ENCODE measurements at regions not wholly inside any gene's neighbourhood (a gene's known extent, or its start where the extent isn't known, plus 50 kb on each side); places are given as distances from the start of the nearest gene placed in this dataset.
A peak's percentile ranks its signal among the peaks of the same experiment; 100 is the strongest.

DNA sequence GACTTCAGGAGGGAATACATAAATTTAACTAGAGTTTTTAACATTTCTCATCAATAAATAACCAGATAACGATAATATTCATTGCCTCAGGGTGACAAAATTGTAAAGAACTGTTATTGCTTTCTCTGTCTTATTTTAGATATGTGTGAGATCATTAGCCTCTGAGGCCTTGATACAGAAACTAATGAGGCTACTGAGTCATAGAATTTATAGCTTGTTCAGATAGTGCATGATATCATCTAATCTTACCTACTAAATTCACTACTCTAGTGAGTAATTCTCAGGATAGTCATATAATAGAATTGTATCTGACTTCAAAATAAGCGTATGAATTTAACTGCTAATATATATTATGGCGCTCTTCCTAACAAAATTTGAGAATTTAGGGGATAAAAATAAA lies 360.8 kb upstream of the KLHL1 start:
- no peak for DNase-seq

DNA sequence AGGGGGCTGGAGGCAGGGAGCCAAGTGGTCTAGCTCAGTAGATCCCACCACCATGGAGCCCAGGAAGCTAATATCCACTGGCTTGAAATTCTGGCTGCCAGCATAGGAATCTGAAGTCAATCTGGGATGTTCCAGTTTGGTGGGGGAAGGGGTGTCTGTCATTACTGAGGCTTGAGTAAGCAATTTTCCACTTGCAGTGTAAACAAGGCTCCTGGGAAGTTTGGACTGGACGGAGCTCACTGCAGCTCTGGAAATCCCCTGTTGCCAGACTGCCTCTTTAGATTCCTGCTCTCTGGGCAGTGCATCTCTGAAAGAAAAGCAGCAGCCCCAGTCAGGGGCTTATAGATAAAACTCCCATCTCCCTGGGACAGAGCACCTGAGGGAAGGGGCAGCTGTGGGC lies 349.2 kb upstream of the KLHL1 start:
- no peak for DNase-seq

DNA sequence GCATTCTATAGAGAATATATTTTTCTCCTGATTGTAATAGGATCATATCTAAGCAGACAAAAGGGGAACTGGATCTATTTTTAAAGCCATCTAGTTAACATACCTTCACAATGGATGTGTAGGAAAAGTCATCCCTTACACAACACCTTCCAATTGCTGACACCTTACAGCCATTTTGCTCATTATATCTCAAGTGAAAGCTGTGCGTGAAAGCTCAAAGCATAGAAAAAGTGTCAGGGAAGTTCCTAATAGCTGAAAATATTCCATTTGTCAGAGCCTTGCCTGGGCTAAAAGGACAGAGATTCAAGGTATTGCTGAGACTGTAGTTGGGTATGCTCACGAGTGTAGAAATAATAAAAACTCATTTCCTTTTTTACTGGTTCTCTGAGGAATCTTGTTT lies 340.6 kb upstream of the KLHL1 start:
- DNase-seq, result no peak

DNA sequence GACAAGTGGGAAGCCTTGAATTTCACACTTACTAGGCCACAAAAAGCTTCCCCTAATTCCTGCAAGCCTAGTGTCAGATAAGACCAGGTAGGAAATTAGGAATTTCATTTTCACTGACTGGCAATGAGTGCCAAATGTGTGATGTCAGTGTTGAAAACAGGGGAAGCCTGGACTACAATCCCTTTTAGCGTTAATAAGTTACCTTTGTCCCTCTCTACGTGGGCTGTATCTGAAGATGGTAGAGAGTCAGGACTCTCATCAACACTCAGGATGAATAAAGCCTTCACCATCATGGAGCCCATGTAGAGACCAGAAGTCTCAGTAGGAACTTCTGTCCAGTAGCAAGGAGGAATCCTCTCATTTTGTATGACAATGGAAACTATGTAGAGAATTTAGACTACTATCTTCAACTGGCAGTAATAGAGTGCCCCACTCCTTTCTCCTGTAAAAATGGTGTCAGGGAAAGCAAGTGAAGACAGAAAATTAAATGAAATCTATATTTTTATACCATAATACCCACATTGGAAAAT lies 324.1 kb upstream of the KLHL1 start:
- no peak for DNase-seq

DNA sequence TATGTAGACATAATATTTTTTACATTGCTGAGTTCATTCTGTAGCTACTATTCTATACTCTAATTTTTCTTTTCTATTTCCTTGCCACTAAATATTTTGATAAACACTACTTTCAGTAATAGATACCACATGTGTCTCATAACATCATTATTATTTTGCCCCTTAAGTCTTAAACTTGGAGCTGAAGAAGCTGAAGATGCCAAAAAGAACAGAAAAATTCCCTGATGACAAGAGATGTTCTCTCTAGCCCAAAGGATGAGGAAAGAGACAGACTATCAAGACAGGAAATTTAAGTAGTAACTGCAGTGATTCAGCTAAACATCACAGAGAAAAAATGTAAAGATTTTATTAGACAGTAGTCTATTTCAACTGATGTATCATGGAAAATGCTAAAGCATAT lies 322.0 kb upstream of the KLHL1 start:
- no peak for DNase-seq

DNA sequence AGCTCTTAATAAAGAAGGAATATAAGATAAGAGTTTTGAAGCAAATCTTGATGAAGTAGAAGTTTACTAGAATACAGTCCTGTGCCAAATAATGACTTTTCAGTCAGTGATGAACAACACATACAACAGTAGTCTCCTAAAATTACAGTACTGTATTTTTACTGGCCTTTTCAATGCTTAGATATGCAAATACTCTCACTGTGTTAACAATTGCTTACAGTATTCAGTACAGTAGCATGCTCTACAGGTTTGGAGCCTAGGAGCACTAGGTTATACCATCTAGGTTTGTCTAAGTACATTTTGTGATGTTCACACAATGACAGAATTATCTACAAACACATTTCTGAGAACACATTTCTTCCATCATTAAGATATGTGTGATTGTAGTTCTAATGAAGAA lies 316.7 kb upstream of the KLHL1 start:
- no peak for DNase-seq

DNA sequence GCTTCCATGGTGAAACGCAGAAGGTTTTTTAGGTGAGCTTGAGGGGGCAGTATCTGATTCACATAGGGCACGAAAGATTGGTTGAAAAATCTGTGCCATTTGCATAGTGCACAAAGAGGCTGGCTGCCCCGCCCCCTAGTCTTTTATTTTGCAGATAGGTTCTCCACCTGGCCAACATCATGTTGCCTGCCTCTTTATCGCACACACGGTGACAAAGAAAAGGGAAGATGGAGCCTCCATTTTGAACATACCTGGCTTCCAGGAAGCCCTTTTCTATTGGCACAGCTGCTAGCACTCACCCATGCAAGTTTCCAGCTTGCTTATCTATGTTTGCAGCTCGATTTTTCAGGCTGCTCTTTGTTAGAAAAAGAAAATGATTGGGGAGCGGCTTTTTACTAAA lies 316.2 kb upstream of the KLHL1 start:
- DNase-seq, result no peak

DNA sequence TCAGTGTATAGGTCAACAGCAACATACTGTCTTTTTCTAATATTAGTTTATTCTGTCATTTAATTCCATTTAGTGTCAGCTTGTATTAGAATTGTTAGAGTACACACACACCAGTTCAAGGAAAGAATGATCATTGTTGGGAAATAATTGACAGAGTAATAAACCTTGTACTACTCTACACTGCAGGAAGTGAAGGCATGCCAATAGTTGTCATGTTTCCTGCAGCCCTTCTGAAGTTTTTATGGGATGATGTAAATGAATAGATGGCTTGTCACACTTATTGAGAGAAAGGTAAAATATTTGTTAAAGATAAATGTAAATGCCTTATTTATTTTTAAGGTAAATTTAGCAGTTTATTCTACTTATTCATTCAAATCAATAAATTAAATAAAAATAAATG lies 306.9 kb upstream of the KLHL1 start:
- no peak for DNase-seq

DNA sequence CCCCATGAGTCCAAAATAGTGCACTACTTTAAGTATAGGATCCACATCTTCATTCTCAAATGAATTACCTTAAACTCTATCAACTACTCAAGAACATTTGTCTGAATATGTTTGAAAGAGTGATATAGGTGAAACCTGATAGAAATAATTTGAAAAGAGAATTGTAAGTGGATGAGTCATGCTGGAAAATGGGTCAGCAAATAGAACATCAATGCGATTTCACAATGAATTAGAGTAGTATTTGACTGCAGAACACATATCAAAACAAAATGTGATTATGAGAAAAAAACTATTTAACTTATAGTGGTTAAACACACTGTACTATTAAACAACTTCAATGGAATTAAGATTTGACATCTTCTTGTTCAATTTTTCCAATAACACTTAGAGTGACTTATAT lies 300.6 kb upstream of the KLHL1 start:
- no peak for DNase-seq

DNA sequence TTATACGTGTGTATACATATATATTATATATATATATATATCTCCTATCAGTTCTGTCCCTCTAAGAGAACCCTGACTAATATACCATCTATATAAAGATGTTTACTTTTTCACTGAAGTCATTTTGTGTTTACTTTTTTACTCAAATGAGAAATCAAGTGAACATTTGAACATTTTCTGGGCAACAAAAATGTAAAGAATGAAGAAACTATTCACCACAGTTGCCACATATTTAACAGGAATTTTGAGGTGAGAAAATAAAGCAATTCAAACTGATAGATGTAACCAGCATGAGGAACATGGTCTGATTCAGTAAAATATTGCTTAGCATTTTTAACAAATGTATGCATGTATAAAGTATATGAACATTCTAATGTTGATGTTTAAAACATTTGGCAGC lies 299.2 kb upstream of the KLHL1 start:
- DNase-seq, result no peak

DNA sequence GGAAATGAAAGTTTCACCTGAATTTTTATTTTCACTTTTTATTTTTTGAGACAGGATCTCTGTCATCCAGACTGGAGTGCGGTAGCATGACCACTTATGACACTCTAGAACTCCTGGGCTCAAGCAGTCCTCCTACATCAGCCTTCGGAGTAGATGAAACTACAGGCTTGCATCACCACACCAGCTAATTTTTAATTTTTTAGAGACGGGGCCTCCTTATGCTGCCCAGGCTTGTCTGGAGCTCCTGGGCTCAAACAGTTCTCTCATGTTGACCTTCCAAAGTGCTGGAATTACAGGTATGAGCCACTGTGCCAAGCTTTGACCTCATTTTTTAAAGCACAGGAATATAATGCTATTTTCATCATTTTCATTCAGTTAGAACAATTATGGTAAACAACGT lies 297.0 kb upstream of the KLHL1 start:
- no peak for DNase-seq

DNA sequence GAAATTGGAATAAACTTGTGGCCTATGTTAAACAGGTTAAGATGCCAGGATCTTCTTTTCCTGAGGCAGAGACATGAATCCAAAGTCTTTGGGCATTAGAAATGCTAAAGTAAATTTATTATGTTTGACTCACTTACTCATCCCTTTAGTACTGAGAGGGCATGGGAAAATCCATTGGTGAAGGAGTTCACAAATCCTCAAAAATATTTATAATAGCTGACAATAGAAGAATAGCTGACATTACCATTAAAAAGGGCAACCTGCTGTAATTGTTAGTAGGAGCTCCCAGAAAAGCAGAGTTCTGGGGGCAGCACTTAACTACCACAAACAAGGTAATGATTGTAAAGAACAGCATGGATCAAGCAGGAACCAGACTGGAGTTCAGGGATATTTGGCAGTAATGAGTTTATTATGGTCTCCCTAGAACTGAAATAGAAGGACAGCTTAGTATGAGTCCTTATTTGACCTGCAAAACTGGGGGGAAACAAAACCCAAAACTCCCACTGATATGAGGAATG lies 285.8 kb upstream of the KLHL1 start:
- DNase-seq, result no peak

DNA sequence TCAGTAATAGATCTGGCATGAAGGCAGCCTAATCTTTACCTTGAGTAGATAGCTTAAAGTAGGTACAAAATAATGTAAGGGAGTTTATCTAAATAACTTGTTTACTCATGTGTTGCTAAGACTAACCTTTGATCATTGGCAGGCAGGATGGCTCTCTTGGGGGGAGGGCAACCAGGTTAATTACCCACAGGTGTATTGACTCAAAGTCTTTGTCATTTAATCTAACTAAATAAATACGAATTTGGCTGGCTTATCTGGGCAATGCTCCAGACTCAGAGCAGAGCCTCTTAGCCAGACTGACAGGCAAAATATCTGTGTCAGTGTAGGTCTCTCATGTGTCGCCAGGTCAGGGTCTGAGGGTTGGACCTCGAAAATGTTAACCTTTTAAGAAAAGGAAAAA lies 283.4 kb upstream of the KLHL1 start:
- no peak for DNase-seq

DNA sequence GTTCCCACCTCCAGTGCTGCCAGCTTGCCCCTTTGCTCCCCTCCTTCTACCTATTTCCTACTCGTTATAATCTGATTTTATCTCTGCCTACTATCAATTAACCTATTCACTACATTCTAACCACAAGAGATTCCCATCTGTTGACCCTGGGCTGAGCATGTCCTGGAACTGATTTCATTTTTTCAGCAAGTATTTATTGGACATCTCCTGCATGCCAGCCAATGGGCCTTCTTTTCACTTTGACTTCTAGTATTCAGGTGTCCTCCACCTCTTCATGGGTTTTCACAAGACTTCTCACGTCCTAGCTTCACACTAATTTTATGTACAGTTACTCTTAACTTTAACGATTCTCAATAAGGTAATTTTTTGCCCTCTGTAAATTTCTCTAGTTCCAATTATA lies 282.7 kb upstream of the KLHL1 start:
- no peak for DNase-seq

DNA sequence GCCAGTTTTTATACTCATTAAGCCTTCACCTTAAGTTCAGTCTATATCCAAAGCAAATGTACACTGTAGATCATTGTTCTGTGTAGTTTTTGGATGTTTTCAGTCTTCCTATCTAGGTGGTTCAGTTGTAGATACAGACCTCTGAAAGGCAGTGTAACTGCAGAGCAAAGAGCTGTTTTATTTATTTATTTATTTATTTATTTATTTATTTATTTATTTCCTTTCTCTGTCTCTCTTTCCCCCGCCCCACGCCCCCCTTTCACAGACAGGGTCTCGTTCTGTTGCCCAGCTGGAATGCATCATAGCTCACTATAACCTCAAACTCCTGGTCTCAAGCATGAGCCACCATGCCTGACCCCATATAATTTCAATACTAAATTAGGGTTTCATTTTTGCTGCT lies 281.8 kb upstream of the KLHL1 start:
- DNase-seq, result no peak

DNA sequence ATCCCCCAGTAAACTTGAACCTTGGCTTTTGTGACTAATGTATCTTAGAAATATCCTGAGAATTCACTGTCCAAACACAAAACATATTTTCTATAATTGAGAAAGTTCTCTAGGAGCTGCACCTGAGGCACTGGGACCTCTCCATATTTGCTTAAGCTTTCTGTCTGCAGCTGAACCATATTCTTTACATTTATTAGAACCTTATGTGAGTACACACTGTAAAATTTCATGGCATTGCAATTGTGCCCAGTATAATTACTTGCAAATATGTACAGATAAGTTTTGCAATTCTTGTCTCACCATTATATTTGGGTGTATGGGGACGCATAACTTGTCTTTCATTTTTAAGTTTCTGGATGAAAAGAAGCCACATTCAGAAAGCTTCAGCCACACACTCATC lies 280.7 kb upstream of the KLHL1 start:
- no peak for DNase-seq

DNA sequence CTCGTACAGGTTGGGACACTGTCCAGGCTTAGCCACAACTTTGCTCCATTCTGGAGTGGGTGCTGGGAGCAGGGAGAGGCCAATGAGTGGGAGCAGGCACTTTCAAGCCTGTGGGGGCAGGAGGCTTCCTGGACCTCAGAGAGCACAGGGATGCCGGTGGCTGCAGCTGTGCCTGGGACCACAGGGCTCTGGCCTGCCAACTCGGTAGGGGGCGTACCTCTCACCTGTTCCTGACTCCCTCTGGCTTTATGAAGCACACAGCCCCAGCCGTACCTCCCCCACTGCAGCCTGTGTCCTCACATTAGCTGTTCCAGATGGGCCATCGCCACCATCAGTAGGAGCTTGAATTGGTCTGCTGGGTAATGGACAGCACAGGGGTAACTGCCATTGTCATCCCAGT lies 278.7 kb upstream of the KLHL1 start:
- DNase-seq, result no peak

DNA sequence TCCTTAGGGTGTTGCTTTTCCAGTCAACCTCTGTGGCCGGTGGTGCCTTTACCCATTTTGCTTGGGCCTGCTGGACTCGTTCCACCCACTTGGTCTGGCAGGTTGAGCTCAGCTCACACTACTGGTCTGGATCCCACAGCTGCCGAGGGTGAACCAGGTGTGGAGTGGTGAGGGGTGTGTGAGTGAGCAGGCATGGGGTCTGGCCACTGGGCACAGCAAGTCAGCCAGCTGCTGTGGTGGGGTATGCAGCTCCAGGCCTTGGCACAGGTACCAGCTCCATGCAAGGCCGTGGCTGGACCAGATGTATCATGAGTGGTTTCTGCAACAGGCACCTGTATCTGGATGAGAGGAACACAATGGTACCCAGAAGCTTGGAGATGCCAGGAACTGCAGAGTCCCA lies 277.6 kb upstream of the KLHL1 start:
- DNase-seq, result no peak

DNA sequence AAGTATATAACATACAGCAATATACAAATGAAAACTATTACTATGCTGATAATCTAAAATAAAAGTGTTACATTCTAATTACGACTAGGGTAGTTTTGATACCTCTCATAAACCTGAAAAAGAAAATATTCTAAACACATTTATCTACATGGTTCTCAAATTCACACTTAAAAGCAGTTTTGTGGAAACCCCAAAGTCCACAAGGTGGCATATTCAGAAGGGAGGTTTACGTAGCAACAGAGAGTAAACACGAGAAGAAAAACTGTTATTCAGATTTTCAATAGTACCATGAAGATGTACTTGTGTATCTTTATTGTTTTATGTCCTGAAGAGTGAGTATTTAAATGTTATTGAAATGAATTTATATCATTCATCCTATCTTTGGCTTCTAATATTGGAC lies 275.9 kb upstream of the KLHL1 start:
- no peak for DNase-seq

DNA sequence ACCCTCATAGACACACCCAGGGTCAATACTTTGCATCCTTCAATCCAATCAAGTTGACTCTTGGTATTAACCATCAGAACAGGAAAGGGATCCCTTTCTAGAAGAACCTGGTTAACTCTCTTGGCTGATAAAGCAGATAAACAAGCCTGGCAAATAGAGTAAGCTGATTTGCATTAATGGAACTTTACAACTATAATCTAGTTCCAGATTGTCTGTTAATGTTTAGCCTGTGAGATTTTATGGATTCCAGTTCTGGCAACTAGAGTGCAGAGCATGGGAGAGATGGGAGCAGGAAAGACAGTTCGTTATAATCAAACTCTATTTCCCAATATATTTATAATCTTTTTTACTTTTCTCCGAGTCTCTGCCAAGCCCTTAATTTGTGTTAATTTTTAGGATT lies 272.6 kb upstream of the KLHL1 start:
- DNase-seq, result no peak

DNA sequence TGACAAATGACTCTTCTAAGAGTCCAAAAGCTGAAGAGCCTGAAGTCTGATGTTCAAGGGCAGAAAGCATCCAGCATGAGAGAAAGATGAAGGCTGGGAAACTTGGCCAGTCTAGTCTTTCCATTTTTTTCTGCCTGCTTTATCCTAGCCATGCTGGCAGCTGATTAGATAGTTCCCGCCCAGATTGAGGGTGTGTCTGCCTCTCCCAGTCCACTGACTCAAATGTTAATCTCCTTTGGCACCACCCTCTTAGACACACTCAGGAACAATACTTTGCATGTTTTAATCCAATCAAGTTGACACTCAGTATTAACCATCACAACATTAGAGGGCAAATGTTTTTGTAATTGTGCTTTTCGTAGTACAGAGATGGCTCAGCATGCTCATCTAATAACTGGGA lies 267.5 kb upstream of the KLHL1 start:
- DNase-seq, result peak; percentile 4

DNA sequence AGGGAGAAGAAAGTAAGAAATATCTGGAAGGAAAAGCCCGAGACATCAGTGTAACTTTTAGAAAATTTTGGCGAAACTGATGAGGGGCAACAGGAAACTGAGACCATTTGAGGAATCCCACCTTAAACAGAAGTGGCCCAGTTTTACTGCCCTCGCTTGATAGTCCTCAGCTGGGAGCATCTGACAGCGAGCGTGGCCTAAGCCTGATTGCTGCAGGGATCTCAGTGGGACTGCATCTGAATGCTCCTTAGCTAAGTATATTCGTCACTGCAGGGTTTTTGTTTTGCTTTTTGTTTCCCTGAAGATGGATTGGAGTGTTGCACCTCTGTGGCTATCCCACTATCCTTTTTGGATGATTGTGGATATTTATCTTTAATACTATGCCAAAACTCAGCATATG lies 262.7 kb upstream of the KLHL1 start:
- no peak for DNase-seq

DNA sequence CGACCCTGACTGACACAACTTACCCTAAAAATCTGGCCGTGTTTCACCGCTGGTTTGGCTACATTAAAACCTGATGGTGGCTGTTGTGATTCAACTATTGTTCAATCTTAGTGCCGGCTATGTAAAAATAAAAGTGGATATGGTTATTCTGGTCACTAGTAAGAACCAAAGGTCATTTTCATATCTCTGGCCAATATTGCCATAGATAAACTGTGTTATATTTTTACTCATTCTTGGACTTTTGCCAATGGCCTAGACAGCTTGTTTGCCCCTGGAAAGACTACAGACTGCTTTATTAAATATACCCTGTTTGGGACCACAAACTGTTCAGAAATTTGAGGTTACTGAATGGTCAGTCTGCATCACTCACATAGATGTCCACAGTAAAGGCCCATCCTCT lies 258.5 kb upstream of the KLHL1 start:
- no peak for DNase-seq

DNA sequence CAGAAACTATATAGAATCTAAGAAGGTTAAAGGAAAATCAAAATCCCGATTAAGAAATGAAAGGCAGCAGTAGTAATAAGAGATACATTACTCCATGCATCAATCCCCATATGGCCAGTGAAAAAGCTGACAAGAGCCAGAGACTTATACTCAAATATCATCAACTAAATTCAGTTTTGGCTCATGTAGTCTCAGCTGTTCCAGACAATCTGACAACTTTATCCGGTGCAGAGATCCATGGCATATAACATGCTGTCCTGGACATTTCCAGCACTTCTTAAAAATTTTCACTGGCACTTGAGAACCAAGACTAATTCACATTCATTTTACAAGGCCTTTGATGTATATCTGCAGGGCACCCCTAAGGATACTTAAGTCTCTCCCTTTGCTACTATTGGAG lies 255.7 kb upstream of the KLHL1 start:
- no peak for DNase-seq

DNA sequence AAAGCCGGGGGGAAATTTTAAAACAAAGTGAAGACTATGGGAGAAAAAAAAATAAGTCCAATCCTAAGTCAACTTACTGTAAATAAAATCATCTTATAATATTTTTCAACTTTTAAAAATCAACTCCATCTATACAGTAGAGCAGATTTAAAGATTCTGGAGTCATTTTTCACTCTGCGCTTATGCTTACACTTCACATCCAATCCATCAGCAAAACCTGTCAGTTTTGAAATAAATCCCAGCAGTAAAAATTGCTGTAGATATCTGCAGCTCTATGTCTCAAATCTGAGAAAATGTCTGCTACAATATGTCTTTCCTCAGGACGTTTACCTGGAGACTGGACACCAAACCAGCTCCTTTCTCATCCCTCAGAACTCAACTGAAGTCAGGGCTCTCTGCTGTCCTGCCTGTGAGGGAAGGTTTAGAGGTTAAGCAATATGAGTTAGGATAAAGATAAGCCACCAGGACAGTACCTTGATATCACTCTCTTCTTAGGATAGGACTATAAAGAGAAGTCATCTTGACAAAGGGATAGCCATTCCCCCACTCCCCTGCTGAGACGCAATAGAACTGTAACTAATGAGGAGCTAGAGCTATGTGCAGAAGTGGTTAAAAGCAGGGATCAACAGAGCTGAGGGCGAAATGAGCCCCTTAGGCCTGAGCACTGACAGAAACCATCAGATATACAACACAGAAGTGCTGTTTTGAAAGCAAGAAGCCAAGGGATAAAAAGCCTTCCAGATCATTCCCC lies 254.7 kb upstream of the KLHL1 start:
- DNase-seq, result no peak

Measured in hematopoietic multipotent progenitor cell treated with erythropoietin and hydrocortisone succinate and interleukin-3 and kit ligand, for 8 days (in vitro differentiated cells).